Kidney epithelial cell (primary cell): ENCODE measurements at regions not wholly inside any gene's neighbourhood (a gene's known extent, or its start where the extent isn't known, plus 50 kb on each side); places are given as distances from the start of the nearest gene placed in this dataset.

Experiments
- DNase-seq: peaks from one replicate; pipeline ENCODE4 v3.0.0-alpha.2; 2010; ENCODE audit warnings: low read depth
- H3K27me3 ChIP-seq: 2 replicates; pipeline ENCODE4 v1.6.0; 2011; ENCODE audit warnings: low read length; ENCODE audit not compliant: control insufficient read depth, insufficient read depth
- H3K36me3 ChIP-seq: 2 replicates; pipeline ENCODE4 v1.5.1; 2011; ENCODE audit warnings: low read length; ENCODE audit not compliant: control insufficient read depth, insufficient read depth
- H3K4me3 ChIP-seq: 2 replicates; pipeline ENCODE4 v1.5.1; 2011; ENCODE audit warnings: low read depth, mild to moderate bottlenecking, control low read depth, low read length
- CTCF ChIP-seq: IDR thresholded peaks from 2 replicates; pipeline ENCODE4 v1.5.1; 2011; ENCODE audit warnings: mild to moderate bottlenecking, moderate library complexity, low read length, control low read depth, inconsistent platforms; ENCODE audit not compliant: insufficient read depth, poor library complexity, severe bottlenecking

- Histone ChIP-seq H3K36me3 (peaks cover 3% of the 10 kb centered on the region), H3K4me3 (no peak overlapping the region), H3K27me3 (no peaks in the 10 kb centered on the region)
- TF ChIP-seq CTCF: no peak
- no peak for DNase-seq
These were observed 125.2 kb downstream of the PTPRS start for GRCh38 chr19:5215431-5215830.

GRCh38 chr19:5214902-5215301, 125.7 kb downstream of the PTPRS start:
- DNase-seq: no peak
- no peaks in the 10 kb centered on the region for H3K27me3 ChIP-seq
- peaks cover 3% of the 10 kb centered on the region for H3K36me3 ChIP-seq
- no peak for TF ChIP-seq CTCF
- no peak overlapping the region for H3K4me3 ChIP-seq

GRCh38 chr19:5214371-5214770, 126.2 kb downstream of the PTPRS start:
- DNase-seq: no peak
- Histone ChIP-seq H3K27me3 (no peaks in the 10 kb centered on the region), H3K4me3 (no peak overlapping the region), H3K36me3 (peaks cover 3% of the 10 kb centered on the region)
- no peak for TF ChIP-seq CTCF

GRCh38 chr19:5213667-5214066, 126.9 kb downstream of the PTPRS start:
- no peaks in the 10 kb centered on the region for H3K27me3 ChIP-seq
- no peak overlapping the region for H3K4me3 ChIP-seq
- TF ChIP-seq CTCF: no peak
- peaks cover 3% of the 10 kb centered on the region for H3K36me3 ChIP-seq
- DNase-seq: no peak

DNA sequence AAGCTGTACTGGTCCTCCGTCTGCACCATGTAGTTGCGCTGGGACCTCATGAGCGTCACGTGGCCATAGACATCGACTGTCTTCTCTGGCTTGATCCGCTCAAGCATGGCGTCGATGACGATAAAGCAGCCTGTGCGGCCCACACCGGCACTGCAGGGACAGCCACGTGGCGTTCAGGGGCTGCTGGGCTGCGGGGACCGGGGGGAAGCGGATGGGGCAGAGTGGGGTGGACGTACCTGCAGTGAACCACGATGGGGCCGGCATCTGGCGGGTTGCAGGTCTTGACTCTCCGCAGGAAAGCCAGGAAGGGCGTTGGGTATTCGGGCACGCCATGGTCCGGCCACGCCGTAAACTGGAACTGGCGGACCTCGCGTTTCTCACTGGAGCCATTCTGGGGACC, 128.5 kb downstream of the PTPRS start:
- H3K36me3 ChIP-seq: peaks cover 3% of the 10 kb centered on the region
- DNase-seq: no peak
- no peak for TF ChIP-seq CTCF
- H3K4me3 ChIP-seq: no peak overlapping the region
- no peaks in the 10 kb centered on the region for H3K27me3 ChIP-seq

DNA sequence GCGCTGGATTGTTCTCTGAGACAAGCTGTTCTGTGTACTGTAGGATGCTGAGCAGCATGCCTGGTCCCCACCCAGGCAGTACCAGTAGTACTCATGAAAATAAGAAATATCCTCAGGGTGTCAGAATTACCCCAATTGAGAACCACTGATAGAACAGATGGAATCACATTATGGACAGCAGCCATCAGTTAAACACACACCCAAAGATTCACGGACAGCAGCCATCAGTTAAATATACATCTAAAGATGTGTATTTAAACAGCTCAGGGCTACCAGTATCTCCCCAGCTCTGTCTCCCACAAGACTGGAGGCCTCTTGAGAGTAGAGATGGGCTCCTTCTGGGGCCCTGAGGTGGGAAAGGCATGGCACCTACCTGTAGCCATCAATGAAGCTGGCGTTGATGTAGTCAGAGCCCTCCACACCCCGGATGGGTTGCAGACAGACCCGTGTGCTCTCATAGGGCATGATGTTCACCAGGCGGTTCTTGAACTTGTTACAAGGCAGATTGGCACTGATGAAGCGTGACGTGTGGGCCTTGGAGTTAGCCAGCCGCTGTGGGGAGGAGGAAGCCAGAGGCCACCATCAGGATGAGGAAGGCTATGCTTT, 129.3 kb downstream of the PTPRS start:
- peaks cover 3% of the 10 kb centered on the region for H3K36me3 ChIP-seq
- no peak overlapping the region for H3K4me3 ChIP-seq
- no peaks in the 10 kb centered on the region for H3K27me3 ChIP-seq
- TF ChIP-seq CTCF: no peak
- no peak for DNase-seq
